Fibroblast of skin of left biceps (primary cell): ENCODE measurements at regions not wholly inside any gene's neighbourhood (a gene's known extent, or its start where the extent isn't known, plus 50 kb on each side); places are given as distances from the start of the nearest gene placed in this dataset.
A peak's percentile ranks its signal among the peaks of the same experiment; 100 is the strongest.
"Not testable (repeated sequence)": the region's sequence is repeated elsewhere in the genome, so short reads cannot be mapped to it uniquely, and the experiment has no call there.

ENCODE experiments used
- DNase-seq, 2 experiments: peaks; one replicate each; pipeline ENCODE4 v3.0.0-alpha.2; 2013; ENCODE audit warnings: low read depth in 2 of 2

DNA sequence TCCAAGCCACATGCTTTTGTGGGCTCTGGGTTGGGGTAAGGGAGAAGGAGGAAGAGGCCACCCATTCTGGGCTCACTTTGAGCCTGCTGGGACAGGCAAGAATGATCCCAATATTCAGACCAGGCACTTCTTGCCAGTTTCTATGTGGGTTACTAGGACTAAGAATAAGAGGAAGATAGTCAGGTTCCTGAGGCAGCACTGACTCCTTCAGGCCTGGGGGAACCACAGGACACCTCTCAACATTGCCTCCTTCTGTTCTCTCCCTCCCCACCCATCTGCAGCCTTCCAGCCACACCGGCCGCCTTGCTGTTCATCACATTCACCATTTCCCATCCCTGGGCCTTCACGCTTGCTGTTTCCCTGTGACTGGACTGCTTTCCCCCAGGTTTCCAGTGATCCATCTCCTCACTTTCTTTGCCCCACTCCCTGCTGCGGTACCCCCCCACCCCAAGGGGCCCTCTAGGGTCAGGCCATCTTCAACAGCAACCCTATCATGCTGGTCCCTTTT, 69.2 kb upstream of the SIRPA start:
- DNase-seq: no peak

DNA sequence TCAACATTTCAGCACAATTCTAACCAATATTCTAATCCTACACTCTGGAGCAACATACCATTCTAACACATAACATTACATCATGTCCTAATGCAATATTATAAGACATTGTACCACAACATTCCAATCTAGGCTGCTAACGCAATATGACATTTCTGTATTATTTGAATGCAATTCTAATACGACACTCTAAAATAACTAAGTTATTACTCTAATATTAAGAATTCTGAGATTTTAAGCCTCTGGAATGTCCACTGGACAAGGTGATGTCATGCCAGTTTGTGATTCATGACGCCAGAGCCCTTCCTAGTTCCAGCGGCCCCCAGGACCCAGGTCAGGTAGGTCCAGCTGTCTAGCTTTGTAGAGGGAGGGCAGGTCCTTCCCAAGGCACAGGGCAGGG, 69.7 kb upstream of the SIRPA start:
- DNase-seq: peak; percentile 56 to 61

DNA sequence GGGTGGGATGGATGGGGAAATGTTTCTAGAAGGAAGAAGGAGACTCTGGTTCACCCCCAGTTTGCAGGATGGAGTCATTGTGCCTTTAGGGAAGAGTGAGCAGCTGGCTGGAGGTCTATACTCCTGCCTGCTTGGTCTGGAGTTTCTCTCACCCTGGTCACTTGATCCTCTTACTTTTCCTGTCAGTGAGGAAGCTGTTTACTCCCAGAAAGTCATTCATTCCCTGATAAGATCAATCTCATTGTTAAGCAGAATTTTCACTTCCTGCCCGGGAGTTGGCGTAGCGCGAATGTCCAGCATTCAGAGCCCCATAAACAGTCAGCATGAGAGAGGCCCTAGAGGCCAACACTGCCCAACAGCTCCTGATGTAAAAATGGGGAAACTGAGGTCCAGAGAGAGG, 70.4 kb upstream of the SIRPA start:
- no peak for DNase-seq

DNA sequence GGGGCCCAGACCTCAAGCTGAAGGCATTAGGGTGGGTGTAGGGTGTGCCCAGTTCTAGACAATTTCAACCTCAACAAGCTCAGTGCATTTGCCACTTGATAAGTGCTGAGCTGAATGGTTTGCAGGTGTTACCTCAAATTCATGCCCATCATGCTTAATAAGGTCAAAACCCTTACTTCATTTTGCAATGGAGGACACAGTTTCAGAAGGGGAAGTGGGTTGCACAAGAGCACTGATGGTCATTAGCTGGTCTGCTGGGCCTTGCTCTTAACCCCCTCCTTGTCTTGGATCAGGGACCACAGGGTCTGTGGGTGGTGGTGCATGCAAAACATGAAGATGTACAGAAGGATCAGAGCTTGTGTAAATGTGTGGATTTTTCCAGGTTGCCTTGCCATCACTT, 71.0 kb upstream of the SIRPA start:
- DNase-seq: no peak

DNA sequence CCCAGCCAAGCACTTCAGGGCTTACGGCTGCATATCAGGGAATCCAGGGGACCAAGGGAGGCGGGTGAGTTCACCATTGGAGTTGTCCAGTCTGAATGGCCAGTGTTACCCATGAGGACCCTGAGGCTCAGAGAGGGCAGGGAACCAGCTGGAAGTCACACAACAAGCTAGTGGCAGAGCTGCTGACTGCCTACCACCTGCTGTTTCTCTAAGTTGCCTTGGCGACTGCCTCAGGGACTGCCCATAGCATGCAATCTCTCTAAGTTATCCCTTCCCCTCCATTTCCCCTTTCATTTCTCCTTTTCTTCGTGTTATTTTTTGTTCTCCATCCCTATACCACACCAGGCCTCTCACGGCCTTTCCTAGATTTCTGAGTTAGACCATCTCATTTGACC, 71.8 kb upstream of the SIRPA start:
- DNase-seq: no peak

- no peak for DNase-seq
Measured at GRCh38 chr20:1822564-1823449, 72.4 kb upstream of the SIRPA start.

- no peak for DNase-seq
Measured at GRCh38 chr20:1820138-1821079, 74.8 kb upstream of the SIRPA start.

- no peak for DNase-seq
Measured at GRCh38 chr20:1819311-1820137, 75.7 kb upstream of the SIRPA start.

DNA sequence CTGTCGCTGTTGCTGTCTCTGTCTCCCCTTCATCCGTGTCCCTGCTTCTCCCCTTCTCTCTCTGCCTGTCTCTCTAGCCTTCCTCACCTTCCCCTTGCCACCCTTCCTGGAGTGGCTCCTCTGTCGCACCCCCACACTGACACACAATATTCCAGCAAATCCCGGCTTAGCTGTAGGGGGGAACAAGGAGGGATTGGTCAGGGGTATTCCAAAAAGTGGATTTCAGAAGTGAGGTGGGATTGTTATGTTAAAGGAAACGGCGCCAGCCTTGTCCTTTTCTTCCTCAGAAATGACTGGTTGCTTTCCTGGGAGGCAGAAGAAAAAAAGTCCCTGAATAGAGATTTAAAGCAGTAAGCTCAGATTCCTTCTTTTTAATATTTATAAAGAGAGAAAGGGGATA, 76.3 kb upstream of the SIRPA start:
- DNase-seq: no peak

GRCh38 chr20:1818247-1818840, 76.9 kb upstream of the SIRPA start:
- no peak for DNase-seq

- no peak for DNase-seq
Measured at GRCh38 chr20:1817577-1818211, 77.5 kb upstream of the SIRPA start.

DNA sequence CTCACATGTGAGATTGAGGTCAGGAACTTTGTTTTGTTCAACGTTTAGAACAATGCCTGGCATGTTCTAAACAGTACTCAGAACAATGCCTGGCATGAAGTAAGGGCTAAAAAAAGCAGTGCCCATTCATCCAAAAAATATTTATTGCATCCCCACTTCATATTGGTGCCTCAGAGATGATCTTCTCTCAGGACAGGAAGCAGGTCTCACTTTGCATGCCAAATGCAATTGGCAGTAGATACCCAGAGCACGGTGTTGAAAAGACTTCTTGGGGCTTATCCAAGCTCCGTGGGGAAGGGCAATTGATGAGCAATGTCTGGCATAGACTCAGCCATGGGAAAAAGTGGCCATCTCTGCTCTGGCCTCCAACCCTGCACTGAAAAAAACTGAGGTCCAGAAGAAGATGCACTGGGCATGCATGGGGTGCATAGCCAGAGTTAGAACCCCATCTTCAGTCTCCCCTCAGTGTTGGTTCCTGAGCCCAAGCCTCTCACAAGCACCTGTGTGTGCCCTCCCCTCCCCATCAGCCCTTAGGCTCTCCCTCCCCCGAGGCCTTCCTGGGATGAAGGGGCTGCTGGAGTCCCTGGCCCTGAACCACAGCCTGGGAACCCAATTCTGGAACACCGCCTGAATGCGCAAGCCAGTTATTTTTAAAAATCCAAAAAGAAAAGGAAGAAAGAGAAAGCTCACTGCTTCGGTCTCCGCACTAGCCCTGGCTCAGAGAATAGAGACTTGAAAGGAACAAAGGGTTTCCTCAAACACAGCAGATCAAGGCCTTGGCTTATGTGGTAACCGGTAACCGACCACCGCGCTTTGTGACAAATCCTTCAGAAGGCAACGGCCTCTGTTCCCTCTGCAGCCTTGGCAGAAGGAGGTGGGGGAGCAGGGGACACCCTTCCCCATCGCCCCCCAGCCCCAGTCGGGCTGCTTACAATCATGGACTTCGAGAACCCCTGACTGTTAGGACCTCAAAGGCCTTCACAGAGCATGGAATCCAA, 78.5 kb upstream of the SIRPA start:
- no peak for DNase-seq

GRCh38 chr20:1815502-1816085, 79.6 kb upstream of the SIRPA start:
- DNase-seq: no peak

GRCh38 chr20:1814861-1815260, 80.3 kb upstream of the SIRPA start:
- not testable (repeated sequence) for DNase-seq

- no peak for DNase-seq
Measured at GRCh38 chr20:1813674-1814635, 81.3 kb upstream of the SIRPA start.

- no peak for DNase-seq
Measured at GRCh38 chr20:1813101-1813529, 82.1 kb upstream of the SIRPA start.

DNA sequence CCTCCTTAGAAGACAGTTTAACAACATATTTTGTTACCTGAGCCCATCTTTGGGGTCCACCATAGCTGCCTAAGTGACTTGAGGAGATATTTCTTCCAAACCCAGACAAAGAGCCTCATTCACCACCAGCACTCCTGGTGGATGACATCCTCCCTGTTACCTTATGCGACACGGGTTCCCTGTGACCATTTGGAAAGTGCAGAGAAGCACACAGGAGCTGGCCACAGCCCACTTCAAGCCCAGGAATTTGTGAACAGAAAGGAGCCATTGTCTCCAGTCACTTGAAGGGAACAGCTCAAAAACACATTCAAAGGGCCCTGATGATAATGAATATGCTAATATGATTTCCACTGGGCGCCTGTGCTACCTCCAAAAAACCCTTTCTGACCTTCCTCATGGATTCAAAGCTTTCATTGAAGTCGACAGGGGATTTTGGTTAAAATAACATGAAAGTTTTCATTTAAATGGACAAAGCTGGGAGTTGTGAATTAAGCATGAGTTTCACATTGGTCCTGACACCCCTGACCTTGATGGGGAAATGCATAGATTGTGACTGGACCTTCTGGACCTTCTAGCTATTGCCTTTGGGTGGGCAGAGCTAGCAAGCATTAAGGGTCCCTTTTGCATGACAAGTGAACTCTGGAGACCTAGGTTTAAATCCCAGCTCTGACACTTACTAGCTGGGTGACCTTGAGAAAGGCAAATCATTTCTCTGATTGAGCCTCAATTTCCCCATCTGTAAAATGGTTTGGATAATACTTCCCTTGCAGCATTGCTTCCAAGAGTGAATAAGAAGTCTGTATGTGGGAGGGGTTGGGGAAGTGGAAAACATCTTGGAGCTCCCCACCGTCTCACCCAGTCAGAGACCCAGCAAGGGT, 83.3 kb upstream of the SIRPA start:
- no peak for DNase-seq
